ENCODE measurements at regions not wholly inside any gene's neighbourhood (a gene's known extent, or its start where the extent isn't known, plus 50 kb on each side); places are given as distances from the start of the nearest gene placed in this dataset.

GRCh38 chr14:82182646-82183045 is 649.0 kb upstream of the SEL1L start:
- no peak for DNase-seq (ENCODE audit: low read depth, low spot score)
- CTCF ChIA-PET: no interaction called here
- no peak overlapping the region for H3K27ac ChIP-seq (ENCODE audit: low read depth, low read length)
- TF ChIP-seq CTCF (IDR thresholded peaks at IDR 0.05; ENCODE audit: low read depth, low read length): no peak
- H3K4me3 ChIP-seq (ENCODE audit: low read depth, low read length): no peak overlapping the region
- POLR2A ChIA-PET: no interaction called here
- peaks cover 3% of the 10 kb centered on the region; the same call in 1 of the 2 replicates for H3K9me3 ChIP-seq (ENCODE audit: control insufficient read depth, insufficient read depth, low read length)
- no peaks in the 10 kb centered on the region for H3K27me3 ChIP-seq (ENCODE audit: control insufficient read depth, insufficient read depth, low read length)

- ChIA-PET CTCF (no interaction called here), POLR2A (no interaction called here)
- peaks cover 20% of the 10 kb centered on the region for H3K9me3 ChIP-seq (ENCODE audit: control insufficient read depth, insufficient read depth, low read length)
- H3K27ac ChIP-seq (ENCODE audit: low read depth, low read length): no peak overlapping the region
- H3K27me3 ChIP-seq (ENCODE audit: control insufficient read depth, insufficient read depth, low read length): no peaks in the 10 kb centered on the region
- H3K4me3 ChIP-seq (ENCODE audit: low read depth, low read length): no peak overlapping the region
- no peak for DNase-seq (ENCODE audit: low read depth, low spot score)
- TF ChIP-seq CTCF (IDR thresholded peaks at IDR 0.05; ENCODE audit: low read depth, low read length): no peak
These were observed 657.1 kb upstream of the SEL1L start for GRCh38 chr14:82190742-82191141.

- POLR2A ChIA-PET: no interaction called here
- Histone ChIP-seq H3K4me3 (ENCODE audit: low read depth, low read length) (no peak overlapping the region), H3K27me3 (ENCODE audit: control insufficient read depth, insufficient read depth, low read length) (no peaks in the 10 kb centered on the region), H3K27ac (ENCODE audit: low read depth, low read length) (no peak overlapping the region), H3K9me3 (ENCODE audit: control insufficient read depth, insufficient read depth, low read length) (peaks cover 20% of the 10 kb centered on the region)
- TF ChIP-seq CTCF (IDR thresholded peaks at IDR 0.05; ENCODE audit: low read depth, low read length): no peak
- CTCF ChIA-PET: interaction anchor here (0.6 kb wide), 1 partner anchor 25 kb away, joined by 3 read pairs; no protein-coding TSS in a partner anchor
- DNase-seq (ENCODE audit: low read depth, low spot score): no peak
These were observed 658.7 kb upstream of the SEL1L start for GRCh38 chr14:82192387-82192786.

- ChIA-PET CTCF (no interaction called here), POLR2A (no interaction called here)
- no peak for DNase-seq (ENCODE audit: low read depth, low spot score)
- Histone ChIP-seq H3K9me3 (ENCODE audit: control insufficient read depth, insufficient read depth, low read length) (peaks cover 12% of the 10 kb centered on the region; the same call in 1 of the 2 replicates), H3K27me3 (ENCODE audit: control insufficient read depth, insufficient read depth, low read length) (no peaks in the 10 kb centered on the region), H3K27ac (ENCODE audit: low read depth, low read length) (no peak overlapping the region), H3K4me3 (ENCODE audit: low read depth, low read length) (no peak overlapping the region)
- TF ChIP-seq CTCF (IDR thresholded peaks at IDR 0.05; ENCODE audit: low read depth, low read length): no peak
These were observed 689.6 kb upstream of the SEL1L start for GRCh38 chr14:82223276-82223675.

GRCh38 chr14:82224610-82225009 is 691.0 kb upstream of the SEL1L start:
- ChIA-PET POLR2A (no interaction called here), CTCF (no interaction called here)
- Histone ChIP-seq H3K9me3 (ENCODE audit: control insufficient read depth, insufficient read depth, low read length) (peaks cover 9% of the 10 kb centered on the region; the same call in 1 of the 2 replicates), H3K27me3 (ENCODE audit: control insufficient read depth, insufficient read depth, low read length) (no peaks in the 10 kb centered on the region), H3K27ac (ENCODE audit: low read depth, low read length) (no peak overlapping the region), H3K4me3 (ENCODE audit: low read depth, low read length) (no peak overlapping the region)
- TF ChIP-seq CTCF (IDR thresholded peaks at IDR 0.05; ENCODE audit: low read depth, low read length): no peak
- DNase-seq (ENCODE audit: low read depth, low spot score): no peak
